NT2/D1 (cell line): ENCODE measurements at regions not wholly inside any gene's neighbourhood (a gene's known extent, or its start where the extent isn't known, plus 50 kb on each side); places are given as distances from the start of the nearest gene placed in this dataset.
"Not testable (repeated sequence)": the region's sequence is repeated elsewhere in the genome, so short reads cannot be mapped to it uniquely, and the experiment has no call there.

Source experiments
- SUZ12 ChIP-seq: IDR thresholded peaks from 2 replicates; pipeline ENCODE4 v1.6.1; 2011; ENCODE audit not compliant: insufficient read length, insufficient read depth; ENCODE audit errors: extremely low read depth
- YY1 ChIP-seq: IDR thresholded peaks from 2 replicates; pipeline ENCODE4 v1.6.1; 2011; ENCODE audit not compliant: insufficient read length, insufficient read depth
- ZNF274 ChIP-seq: IDR thresholded peaks from 2 replicates; pipeline ENCODE4 v1.6.1; 2011; ENCODE audit warnings: mild to moderate bottlenecking, low read depth, low read length

- TF ChIP-seq ZNF274, YY1, SUZ12: not testable (repeated sequence)
Measured at GRCh38 chr10:27315082-27315481, 74.5 kb upstream of the ACBD5 start.
